ENCODE measurements at regions not wholly inside any gene's neighbourhood (a gene's known extent, or its start where the extent isn't known, plus 50 kb on each side); places are given as distances from the start of the nearest gene placed in this dataset.

- TF ChIP-seq, protein P1, sequence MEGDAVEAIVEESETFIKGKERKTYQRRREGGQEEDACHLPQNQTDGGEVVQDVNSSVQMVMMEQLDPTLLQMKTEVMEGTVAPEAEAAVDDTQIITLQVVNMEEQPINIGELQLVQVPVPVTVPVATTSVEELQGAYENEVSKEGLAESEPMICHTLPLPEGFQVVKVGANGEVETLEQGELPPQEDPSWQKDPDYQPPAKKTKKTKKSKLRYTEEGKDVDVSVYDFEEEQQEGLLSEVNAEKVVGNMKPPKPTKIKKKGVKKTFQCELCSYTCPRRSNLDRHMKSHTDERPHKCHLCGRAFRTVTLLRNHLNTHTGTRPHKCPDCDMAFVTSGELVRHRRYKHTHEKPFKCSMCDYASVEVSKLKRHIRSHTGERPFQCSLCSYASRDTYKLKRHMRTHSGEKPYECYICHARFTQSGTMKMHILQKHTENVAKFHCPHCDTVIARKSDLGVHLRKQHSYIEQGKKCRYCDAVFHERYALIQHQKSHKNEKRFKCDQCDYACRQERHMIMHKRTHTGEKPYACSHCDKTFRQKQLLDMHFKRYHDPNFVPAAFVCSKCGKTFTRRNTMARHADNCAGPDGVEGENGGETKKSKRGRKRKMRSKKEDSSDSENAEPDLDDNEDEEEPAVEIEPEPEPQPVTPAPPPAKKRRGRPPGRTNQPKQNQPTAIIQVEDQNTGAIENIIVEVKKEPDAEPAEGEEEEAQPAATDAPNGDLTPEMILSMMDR (conservative IDR thresholded peaks at IDR 0.05) = no peak
- Mint-ChIP-seq H3K4me3 (no peak overlapping the region), H3K9me3 (peaks cover 7% of the 10 kb centered on the region), H3K27ac (no peak overlapping the region), H3K36me3 (no peaks in the 10 kb centered on the region), H3K27me3 (no peaks in the 10 kb centered on the region), H3K4me1 (ENCODE audit: unreplicated experiment) (peaks cover 4% of the 10 kb centered on the region)
- DNase-seq (ENCODE audit: extremely low spot score, unreplicated experiment) = no peak
Observed at GRCh38 chr10:36220151-36220550, 578.1 kb upstream of the FZD8 start.

GRCh38 chr10:36211856-36212255, 569.8 kb upstream of the FZD8 start:
- no peaks in the 10 kb centered on the region for H3K27me3 Mint-ChIP-seq
- DNase-seq (ENCODE audit: extremely low spot score, unreplicated experiment) = no peak
- TF ChIP-seq, protein P1 (conservative IDR thresholded peaks at IDR 0.05) = no peak
- H3K4me1 Mint-ChIP-seq (ENCODE audit: unreplicated experiment) = no peaks in the 10 kb centered on the region
- H3K36me3 Mint-ChIP-seq = no peaks in the 10 kb centered on the region
- H3K4me3 Mint-ChIP-seq = no peak overlapping the region
- H3K9me3 Mint-ChIP-seq = no peaks in the 10 kb centered on the region
- H3K27ac Mint-ChIP-seq = no peak overlapping the region

- H3K36me3 Mint-ChIP-seq = no peaks in the 10 kb centered on the region
- peaks cover 3% of the 10 kb centered on the region for H3K27me3 Mint-ChIP-seq
- DNase-seq (ENCODE audit: extremely low spot score, unreplicated experiment) = no peak
- H3K27ac Mint-ChIP-seq = no peak overlapping the region
- no peaks in the 10 kb centered on the region for H3K4me1 Mint-ChIP-seq (ENCODE audit: unreplicated experiment)
- H3K9me3 Mint-ChIP-seq = no peaks in the 10 kb centered on the region
- H3K4me3 Mint-ChIP-seq = no peak overlapping the region
- TF ChIP-seq, protein P1 (conservative IDR thresholded peaks at IDR 0.05) = no peak
Observed at GRCh38 chr10:36209480-36209879, 567.4 kb upstream of the FZD8 start.

GRCh38 chr10:36202881-36203280, 560.8 kb upstream of the FZD8 start:
- Mint-ChIP-seq H3K36me3 (no peaks in the 10 kb centered on the region), H3K4me1 (ENCODE audit: unreplicated experiment) (no peaks in the 10 kb centered on the region), H3K9me3 (no peaks in the 10 kb centered on the region), H3K27me3 (peaks cover 3% of the 10 kb centered on the region), H3K27ac (no peak overlapping the region), H3K4me3 (no peak overlapping the region)
- TF ChIP-seq, protein P1 (conservative IDR thresholded peaks at IDR 0.05) = no peak
- DNase-seq (ENCODE audit: extremely low spot score, unreplicated experiment) = no peak

DNA sequence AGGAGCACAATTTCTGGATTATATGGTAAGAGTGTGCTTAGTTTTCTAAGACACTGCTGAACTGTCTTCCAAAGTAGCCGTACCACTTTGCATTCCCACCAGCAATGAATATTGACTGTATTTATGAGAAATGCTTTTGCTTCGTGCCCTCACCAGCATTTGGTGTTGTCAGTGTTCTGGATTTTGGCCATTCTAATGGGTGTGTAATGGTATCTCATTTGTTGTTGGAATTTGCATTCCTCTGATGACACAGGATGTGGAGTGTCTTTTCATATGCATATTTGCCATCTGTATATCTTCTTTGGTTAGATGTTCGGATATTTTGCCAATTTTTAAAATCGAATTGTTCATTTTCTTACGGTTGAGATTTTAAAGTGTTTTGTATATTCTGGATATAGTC, 558.5 kb upstream of the FZD8 start:
- Mint-ChIP-seq H3K27ac (no peak overlapping the region), H3K4me1 (ENCODE audit: unreplicated experiment) (no peaks in the 10 kb centered on the region), H3K27me3 (no peaks in the 10 kb centered on the region), H3K9me3 (no peaks in the 10 kb centered on the region), H3K36me3 (no peaks in the 10 kb centered on the region), H3K4me3 (no peak overlapping the region)
- TF ChIP-seq, protein P1 (conservative IDR thresholded peaks at IDR 0.05) = no peak
- no peak for DNase-seq (ENCODE audit: extremely low spot score, unreplicated experiment)

DNA sequence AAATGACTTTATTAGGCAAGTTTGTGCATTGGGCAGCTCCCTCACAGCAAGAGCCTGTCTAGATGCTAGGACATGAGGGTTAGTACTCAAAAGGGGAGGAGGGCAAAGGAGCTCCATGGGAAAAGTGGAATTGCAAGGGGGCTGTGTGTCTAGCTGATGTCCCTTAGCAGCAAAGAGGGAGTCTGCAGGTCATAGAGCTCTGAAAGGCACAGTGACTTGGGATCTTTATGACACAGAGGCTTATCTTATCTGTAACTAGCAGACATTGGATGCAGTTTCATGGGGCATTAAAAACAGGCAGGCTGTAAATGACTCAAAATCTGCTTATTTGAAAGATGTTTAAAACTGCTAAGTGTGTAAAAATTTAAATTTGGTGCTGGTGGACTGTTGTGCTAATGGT, 556.2 kb upstream of the FZD8 start:
- H3K36me3 Mint-ChIP-seq = no peaks in the 10 kb centered on the region
- H3K27ac Mint-ChIP-seq = no peak overlapping the region
- H3K9me3 Mint-ChIP-seq = no peaks in the 10 kb centered on the region
- TF ChIP-seq, protein P1 (conservative IDR thresholded peaks at IDR 0.05) = no peak
- H3K27me3 Mint-ChIP-seq = no peaks in the 10 kb centered on the region
- DNase-seq (ENCODE audit: extremely low spot score, unreplicated experiment) = no peak
- no peak overlapping the region for H3K4me3 Mint-ChIP-seq
- no peaks in the 10 kb centered on the region for H3K4me1 Mint-ChIP-seq (ENCODE audit: unreplicated experiment)

All from type B pancreatic cell (in vitro differentiated cells).